GM18517 (cell line): ENCODE measurements at regions not wholly inside any gene's neighbourhood (a gene's known extent, or its start where the extent isn't known, plus 50 kb on each side); places are given as distances from the start of the nearest gene placed in this dataset.
"Not testable (repeated sequence)": the region's sequence is repeated elsewhere in the genome, so short reads cannot be mapped to it uniquely, and the experiment has no call there.

Source experiments
- ATAC-seq: cut with Tn5 transposase; IDR thresholded peaks from one replicate; pipeline ENCODE4 v1.9.1; 2021; ENCODE audit warnings: mild to moderate bottlenecking, moderate library complexity; ENCODE audit not compliant: unreplicated experiment

DNA sequence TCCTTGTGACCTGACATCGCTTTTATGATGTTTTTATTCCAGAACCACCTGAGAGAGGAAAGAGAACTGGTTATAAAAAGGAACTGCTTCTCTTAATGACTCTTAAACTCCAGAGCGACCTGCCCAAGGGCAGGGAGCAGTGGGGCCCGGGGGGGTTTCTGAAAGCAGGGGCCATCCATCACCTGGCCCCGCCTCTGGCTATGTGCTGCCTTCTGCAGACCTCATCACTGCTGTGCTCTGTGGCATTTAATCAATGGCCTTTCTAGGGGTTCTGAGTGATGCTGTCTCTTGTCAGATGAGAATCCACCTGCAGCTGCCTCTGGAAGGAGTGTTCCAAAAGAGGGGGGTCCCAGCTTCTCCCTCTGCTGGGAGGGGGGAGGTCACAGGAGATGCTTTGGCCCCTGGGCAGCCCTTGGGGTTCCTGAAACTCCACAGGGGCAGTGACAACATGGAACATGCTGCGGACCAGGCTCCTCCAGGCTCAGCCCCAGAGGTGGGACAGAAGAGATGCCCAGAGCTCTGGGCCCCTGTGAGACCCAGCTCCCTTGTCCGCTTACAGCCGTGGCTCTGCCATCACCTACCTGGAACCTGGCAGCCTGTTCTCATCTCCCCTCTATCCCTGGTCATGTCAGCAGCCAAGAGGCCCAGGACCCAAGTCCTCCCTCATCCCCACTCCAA is 177.1 kb upstream of the SULF2 start:
- ATAC-seq = no peak

- no peak for ATAC-seq
These were observed 175.7 kb upstream of the SULF2 start for GRCh38 chr20:47960769-47961541.

DNA sequence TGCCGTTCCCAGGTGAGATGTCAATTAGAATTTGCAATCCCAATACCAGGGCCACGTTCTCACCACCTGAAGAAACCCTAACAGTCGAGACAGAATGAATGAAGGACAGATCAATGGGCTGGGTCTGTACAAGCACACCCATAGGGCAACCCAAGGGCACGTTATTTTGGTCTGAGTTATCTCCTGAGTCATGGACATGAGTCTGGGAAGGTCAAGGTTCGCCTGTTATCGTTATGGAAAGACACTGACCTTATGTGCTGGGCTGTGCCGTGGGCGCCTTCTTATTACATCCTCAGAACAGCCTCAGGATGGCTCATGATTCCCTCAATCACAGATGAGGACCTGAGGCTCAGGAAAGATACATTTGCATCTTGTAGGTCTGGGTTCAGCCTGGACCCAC is 175.0 kb upstream of the SULF2 start:
- ATAC-seq = no peak

- ATAC-seq = not testable (repeated sequence)
These were observed 172.9 kb upstream of the SULF2 start for GRCh38 chr20:47957989-47958801.

GRCh38 chr20:47957135-47957534 is 171.9 kb upstream of the SULF2 start:
- ATAC-seq = no peak

DNA sequence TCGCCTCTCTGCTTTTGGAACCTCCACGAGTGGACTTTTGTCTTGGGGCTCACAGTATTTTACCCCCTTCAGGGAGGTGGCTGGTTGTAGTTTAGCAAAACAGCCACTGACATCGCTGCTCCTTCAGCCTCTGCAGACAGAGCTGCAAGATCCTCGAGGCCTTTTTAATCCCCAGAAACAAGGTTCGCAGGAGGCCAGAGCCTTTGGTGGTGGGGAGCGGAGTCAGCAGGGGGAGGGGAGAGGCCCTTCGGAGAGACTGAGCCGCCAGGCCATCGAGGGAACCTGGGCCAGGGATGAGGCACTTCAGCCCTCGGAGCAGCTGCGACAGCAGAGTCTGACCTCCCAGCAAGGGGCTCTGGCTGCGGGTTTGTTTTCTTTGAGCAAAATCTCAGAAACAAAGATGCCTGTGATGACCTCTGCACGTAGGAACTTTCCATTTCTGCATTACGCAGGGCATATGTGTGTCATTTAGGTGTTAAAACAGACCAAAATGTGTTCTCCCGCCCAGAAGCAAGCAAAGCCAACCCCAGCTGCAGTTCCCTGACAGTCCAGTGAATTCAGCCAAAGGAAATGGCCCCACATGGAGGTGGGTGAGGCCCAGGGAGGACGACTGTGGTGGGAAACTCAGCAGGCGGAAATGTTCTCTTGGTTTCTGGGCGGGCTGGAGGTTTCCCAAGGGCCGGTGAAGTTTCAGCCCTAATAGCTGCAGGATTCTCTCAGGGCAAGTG is 171.2 kb upstream of the SULF2 start:
- no peak for ATAC-seq

- ATAC-seq = no peak
These were observed 168.2 kb upstream of the SULF2 start for GRCh38 chr20:47953471-47953870.

GRCh38 chr20:47952023-47952564 is 166.8 kb upstream of the SULF2 start:
- no peak for ATAC-seq

GRCh38 chr20:47951521-47951971 is 166.3 kb upstream of the SULF2 start:
- no peak for ATAC-seq

GRCh38 chr20:47950913-47951283 is 165.6 kb upstream of the SULF2 start:
- no peak for ATAC-seq

DNA sequence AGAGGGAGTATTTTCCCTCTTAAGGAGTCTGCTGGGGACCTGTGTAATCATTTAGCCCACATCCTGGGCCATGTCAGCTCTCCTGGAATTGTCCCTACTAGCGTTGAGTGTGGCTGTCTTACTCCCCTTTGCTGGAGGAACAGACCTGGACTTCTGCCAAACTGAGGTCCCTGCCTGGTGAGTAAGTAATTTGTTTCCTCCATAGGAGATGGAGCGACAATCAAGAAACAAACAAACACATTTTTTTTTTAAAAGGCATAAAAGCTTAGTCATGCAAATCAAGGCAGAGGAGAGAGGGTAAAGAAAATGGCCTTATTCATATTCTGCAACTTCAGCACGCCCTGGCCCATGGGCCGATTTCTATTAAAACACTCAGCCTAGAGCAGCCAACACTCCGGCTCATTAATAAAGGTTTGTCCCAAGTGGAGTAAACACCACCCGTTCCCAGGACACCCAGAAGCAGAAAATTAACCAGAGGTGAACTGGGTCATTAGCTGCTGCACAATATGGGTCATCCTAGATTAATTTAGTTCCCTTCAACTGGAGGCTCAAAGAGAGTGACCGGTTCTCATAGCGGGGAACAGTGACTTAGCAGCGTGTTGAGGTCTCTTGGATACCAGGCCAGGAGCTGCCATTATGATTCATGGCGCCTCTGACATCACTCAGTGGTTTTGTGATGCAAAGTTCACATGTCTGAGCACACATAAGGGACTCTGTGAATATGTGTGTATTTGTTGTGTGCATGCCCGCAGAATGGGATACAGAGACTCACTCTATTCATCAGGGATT is 165.0 kb upstream of the SULF2 start:
- ATAC-seq = no peak

DNA sequence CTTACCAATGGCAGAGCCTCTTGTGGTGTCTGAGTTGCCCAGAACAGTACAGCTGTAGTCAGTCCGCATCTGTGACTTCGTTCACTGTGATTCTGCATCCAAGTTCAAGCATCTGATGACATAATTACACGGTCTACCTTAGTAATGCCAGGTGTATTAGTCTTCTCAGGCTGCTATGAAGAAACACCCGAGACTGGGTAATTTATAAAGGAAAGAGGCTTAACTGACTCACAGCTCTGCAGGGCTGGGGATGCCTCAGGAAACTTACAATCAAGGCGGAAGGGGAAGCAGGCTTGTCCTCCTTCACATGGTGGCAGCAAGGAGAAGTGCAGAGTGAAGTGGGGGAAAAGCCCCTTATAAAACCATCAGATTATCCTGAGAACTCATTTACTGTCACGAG is 163.9 kb upstream of the SULF2 start:
- ATAC-seq = no peak

DNA sequence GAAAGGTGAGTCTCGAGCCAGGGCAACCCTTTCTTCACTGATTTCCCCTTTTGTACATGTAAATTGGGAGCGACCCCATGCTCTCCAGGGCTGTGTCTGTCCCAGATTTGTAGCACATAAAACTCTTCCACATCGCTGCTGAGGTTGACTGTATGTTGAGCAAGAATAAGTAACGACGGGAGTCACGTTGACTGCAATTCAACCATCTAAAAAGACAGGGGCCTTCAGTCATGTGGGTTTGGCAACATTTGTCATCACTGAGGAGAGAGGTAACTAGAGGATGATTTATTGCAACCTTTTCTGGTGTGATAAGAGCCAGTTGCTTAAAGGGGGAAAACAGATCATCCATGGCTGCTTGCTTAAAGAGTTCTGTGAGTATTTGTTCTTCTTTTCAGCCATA is 159.4 kb upstream of the SULF2 start:
- no peak for ATAC-seq

DNA sequence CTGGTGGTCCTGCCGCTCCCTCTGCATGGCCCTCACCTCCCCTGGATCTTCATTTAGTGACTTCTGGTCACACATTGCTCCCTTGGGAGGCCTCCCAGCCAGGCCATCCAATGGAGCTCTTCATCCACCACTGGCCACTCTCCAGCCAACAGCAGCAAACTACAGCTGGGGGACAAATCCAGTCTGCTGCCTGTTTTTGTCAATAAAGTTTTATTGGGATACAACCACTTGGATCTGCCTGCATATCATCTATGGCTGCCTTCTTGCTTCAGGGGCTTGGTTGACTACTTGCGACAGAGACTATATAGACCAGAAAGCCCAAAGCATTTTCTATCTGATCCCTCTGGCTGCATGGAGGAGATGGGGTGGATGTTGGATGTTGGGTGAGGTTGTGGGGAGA is 156.6 kb upstream of the SULF2 start:
- ATAC-seq = no peak

DNA sequence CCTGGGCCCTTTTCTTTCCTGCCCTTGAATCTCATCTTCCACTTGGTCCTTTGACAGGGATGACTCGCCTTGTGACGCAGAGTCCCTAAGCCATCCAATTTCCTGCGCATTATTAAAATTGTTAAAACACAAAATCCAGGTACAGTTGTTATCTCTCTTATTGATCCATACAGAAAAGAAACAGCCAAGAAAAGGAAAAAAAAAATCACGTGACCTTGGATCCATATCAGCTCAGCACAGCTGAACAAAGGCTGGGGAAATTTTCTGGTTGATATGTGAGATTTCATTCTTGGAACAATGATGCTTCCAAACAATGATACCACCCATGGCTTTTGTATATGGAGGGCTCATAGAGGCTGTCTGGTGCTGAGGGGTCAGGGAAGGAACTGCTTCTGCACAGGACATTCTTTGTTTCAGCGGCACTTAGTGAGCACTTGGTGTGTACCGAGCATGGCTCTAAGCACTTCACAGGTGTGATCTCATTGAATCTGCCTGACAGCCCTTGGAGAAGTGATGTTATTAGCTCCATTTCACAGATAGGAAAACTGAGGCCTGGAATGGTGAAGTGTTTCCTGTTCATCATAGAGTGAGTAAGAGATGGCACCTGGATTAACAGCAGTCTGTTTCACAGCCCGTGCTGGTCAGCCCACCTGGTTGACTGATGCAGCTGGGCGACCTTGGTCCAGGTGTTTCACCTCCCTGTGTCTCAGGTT is 155.0 kb upstream of the SULF2 start:
- no peak for ATAC-seq

GRCh38 chr20:47936612-47937011 is 151.3 kb upstream of the SULF2 start:
- ATAC-seq = no peak

- no peak for ATAC-seq
These were observed 149.5 kb upstream of the SULF2 start for GRCh38 chr20:47934761-47935160.

DNA sequence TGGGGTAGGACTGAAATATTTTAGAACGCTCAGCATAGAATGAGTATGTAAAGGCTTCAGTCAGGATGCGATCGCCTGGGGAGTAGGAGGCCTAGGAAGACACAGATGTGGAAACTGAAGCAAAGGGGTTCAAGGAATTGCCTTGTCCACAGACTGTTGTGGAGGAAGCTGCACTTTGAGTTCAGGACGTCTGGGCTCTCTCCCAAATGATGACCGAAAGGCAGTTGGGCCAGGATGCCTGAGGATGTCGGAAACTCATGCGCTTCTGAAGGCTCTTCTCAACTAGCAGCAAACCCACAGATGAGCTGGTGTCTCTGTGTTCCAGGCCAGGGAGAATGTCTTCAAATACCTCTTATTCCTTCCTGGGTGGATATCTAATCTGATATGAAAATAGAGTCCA is 146.2 kb upstream of the SULF2 start:
- no peak for ATAC-seq

DNA sequence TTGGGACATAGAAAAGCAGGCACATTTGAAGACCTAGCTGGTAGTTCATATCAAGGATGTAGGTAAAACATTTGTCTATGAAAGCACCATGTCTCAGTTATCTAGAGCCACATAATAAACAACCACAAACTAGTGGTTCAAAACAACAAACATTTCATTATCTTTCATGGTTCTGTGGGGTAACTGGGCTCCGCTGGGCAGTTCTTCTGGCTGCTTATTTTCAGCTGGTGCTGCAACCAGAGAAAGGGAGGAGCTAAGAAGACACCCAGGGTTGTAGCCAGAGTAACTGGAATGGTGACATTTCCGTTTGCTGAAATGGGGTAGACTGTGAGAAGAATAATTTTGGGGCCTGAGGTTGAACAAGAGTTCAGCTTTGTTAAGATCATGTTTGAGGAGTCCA is 145.7 kb upstream of the SULF2 start:
- ATAC-seq = no peak
